OCI-LY1 (cell line): ENCODE measurements at regions not wholly inside any gene's neighbourhood (a gene's known extent, or its start where the extent isn't known, plus 50 kb on each side); places are given as distances from the start of the nearest gene placed in this dataset.

ENCODE experiments used
- H2AFZ ChIP-seq: fragments of 200-600 bp; sonication (generic), shearing (Covaris generic); 2 replicates; pipeline ENCODE4 v1.6.0; 2014; ENCODE audit warnings: antibody characterized with exemption, mild to moderate bottlenecking, low read length
- H3F3A ChIP-seq: fragments of 200-600 bp; sonication (generic), shearing (Covaris generic); 2 replicates; pipeline ENCODE4 v1.6.0; 2014; ENCODE audit warnings: mild to moderate bottlenecking, antibody characterized with exemption, low read length, moderate library complexity; ENCODE audit not compliant: insufficient read depth
- H3K27ac ChIP-seq: fragments of 200-600 bp; sonication (generic); 2 replicates; pipeline ENCODE4 v1.5.1; 2014; ENCODE audit warnings: low read length, mixed run types, mild to moderate bottlenecking, low read depth; ENCODE audit not compliant: poor library complexity, severe bottlenecking
- H3K27me3 ChIP-seq: fragments of 200-600 bp; sonication (generic); 2 replicates; pipeline ENCODE4 v1.6.0; 2014; ENCODE audit warnings: antibody characterized with exemption, mild to moderate bottlenecking, low read length, moderate library complexity; ENCODE audit not compliant: insufficient read depth
- H3K36me3 ChIP-seq: fragments of 200-600 bp; sonication (generic); 2 replicates; pipeline ENCODE4 v1.6.1; 2014; ENCODE audit warnings: mild to moderate bottlenecking, antibody characterized with exemption, low read length, moderate library complexity, mixed read lengths; ENCODE audit not compliant: insufficient read depth
- H3K4me1 ChIP-seq: fragments of 200-600 bp; sonication (generic); 2 replicates; pipeline ENCODE4 v1.5.1; 2014; ENCODE audit warnings: mild to moderate bottlenecking, low read length, moderate library complexity; ENCODE audit not compliant: insufficient read depth, severe bottlenecking
- H3K4me2 ChIP-seq: fragments of 200-600 bp; sonication (generic), shearing (Covaris generic); 2 replicates; pipeline ENCODE4 v1.6.1; 2014; ENCODE audit warnings: low read length
- H3K4me3 ChIP-seq: fragments of 200-600 bp; sonication (generic); 2 replicates; pipeline ENCODE4 v1.5.1; 2014; ENCODE audit warnings: low read length, low read depth, mild to moderate bottlenecking, mixed read lengths; ENCODE audit not compliant: poor library complexity, severe bottlenecking
- H3K79me2 ChIP-seq: fragments of 200-600 bp; shearing (Covaris generic); 2 replicates; pipeline ENCODE4 v1.6.1; 2016; ENCODE audit warnings: mixed run types, low read length, mixed read lengths; ENCODE audit not compliant: insufficient read depth
- H3K9ac ChIP-seq: fragments of 200-600 bp; sonication (generic), shearing (Covaris generic); 2 replicates; pipeline ENCODE4 v1.6.1; 2014; ENCODE audit warnings: mild to moderate bottlenecking, low read length, mixed read lengths
- H3K9me2 ChIP-seq: fragments of 200-600 bp; sonication (generic), shearing (Covaris generic); 2 replicates; pipeline ENCODE4 v1.6.1; 2014; ENCODE audit warnings: low read depth, mild to moderate bottlenecking, low read length, mixed read lengths
- H3K9me3 ChIP-seq: fragments of 200-600 bp; shearing (Covaris generic); 2 replicates; pipeline ENCODE4 v1.6.1; 2014; ENCODE audit warnings: low read length, mixed read lengths
- H4K20me1 ChIP-seq: fragments of 200-600 bp; sonication (generic), shearing (Covaris generic); 2 replicates; pipeline ENCODE4 v1.6.0; 2016; ENCODE audit warnings: mild to moderate bottlenecking, low read length; ENCODE audit not compliant: insufficient read depth
- EZH2 ChIP-seq: fragments of 200-600 bp; sonication (generic), shearing (Covaris generic); IDR thresholded peaks from 2 replicates; pipeline ENCODE4 v1.8.0; 2017; ENCODE audit warnings: borderline replicate concordance, mixed run types, mild to moderate bottlenecking, antibody characterized with exemption, low read length, moderate library complexity, mixed read lengths
- TF ChIP-seq, protein P1 (sequence below): fragments of 200-600 bp; sonication (generic), shearing (Covaris generic); IDR thresholded peaks from 2 replicates; pipeline ENCODE4 v1.5.1; 2017; ENCODE audit warnings: mild to moderate bottlenecking, antibody characterized with exemption, low read length, moderate library complexity, mixed read lengths

DNA sequence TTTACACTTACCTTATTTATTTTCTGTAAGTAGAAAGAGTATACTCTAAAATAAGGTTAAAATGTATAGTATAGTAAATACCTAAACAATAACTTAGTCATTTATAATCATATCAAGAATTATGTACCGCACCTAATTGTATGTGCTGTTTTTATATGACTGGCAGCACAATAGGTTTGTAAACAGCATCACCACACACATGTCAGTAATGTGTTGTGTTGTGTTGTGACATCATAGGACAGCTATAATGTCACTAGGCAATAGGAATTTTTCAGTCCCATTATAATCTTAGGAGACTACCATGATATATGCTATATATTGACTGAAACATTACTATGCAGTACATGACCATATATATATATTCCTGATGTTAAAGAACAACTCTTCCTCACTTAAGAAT lies 99.9 kb upstream of the CNTN4 start:
- Histone ChIP-seq H3K36me3 (no peaks in the 10 kb centered on the region), H3K4me3 (no peak overlapping the region), H3K4me1 (no peaks in the 10 kb centered on the region), H4K20me1 (no peaks in the 10 kb centered on the region), H3K79me2 (no peaks in the 10 kb centered on the region), H3K9ac (no peak overlapping the region), H2AFZ (no peak overlapping the region), H3K9me2 (no peaks in the 10 kb centered on the region), H3K27ac (no peak overlapping the region), H3K4me2 (no peak overlapping the region), H3K27me3 (no peaks in the 10 kb centered on the region), H3K9me3 (no peaks in the 10 kb centered on the region), H3F3A (no peaks in the 10 kb centered on the region)
- TF ChIP-seq, protein P1, sequence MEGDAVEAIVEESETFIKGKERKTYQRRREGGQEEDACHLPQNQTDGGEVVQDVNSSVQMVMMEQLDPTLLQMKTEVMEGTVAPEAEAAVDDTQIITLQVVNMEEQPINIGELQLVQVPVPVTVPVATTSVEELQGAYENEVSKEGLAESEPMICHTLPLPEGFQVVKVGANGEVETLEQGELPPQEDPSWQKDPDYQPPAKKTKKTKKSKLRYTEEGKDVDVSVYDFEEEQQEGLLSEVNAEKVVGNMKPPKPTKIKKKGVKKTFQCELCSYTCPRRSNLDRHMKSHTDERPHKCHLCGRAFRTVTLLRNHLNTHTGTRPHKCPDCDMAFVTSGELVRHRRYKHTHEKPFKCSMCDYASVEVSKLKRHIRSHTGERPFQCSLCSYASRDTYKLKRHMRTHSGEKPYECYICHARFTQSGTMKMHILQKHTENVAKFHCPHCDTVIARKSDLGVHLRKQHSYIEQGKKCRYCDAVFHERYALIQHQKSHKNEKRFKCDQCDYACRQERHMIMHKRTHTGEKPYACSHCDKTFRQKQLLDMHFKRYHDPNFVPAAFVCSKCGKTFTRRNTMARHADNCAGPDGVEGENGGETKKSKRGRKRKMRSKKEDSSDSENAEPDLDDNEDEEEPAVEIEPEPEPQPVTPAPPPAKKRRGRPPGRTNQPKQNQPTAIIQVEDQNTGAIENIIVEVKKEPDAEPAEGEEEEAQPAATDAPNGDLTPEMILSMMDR: no peak
- TF ChIP-seq EZH2: no peak

DNA sequence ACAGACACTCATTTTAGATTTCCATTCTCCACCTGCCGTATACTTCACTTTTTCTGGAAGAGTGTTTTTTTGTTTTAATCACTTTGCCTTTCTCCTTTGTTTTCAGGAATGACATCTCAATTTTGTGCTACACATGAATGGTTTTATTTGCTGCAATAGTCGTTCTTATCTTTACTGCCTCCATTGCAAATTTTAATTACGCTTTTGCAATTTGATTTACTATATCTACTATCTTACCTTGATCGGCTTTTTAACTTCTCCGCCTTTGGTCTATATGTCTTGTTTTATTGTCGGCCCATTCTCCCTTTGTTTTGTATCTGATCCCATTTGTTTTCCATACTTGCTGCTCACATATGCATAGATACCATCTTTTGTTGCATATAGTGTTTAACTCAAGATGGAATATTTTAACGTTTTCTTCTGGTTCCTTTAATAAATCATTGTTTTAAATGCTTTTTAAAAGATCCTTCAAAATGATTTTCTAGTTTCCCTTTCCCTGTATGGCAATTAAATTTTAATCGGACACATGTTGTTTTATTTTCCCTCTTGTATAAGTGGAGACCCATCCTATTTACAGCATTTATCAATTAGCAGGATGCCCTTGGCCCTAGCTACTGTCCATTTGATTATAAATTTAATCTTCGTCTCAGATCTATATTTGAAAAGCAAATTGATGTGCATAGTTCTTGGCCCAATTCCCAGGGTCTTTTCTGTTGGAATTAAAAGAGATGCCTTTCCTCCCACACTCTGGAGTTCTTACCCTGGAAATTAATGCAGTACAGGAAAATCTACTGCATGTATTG lies 97.2 kb upstream of the CNTN4 start:
- no peaks in the 10 kb centered on the region for H3K9me3 ChIP-seq
- no peak overlapping the region for H3K27ac ChIP-seq
- H3K36me3 ChIP-seq: no peaks in the 10 kb centered on the region
- H3K4me3 ChIP-seq: no peak overlapping the region
- no peak overlapping the region for H3K9ac ChIP-seq
- TF ChIP-seq, protein P1: no peak
- no peak for TF ChIP-seq EZH2
- H3K9me2 ChIP-seq: no peaks in the 10 kb centered on the region
- no peaks in the 10 kb centered on the region for H3K79me2 ChIP-seq
- H3K4me2 ChIP-seq: no peak overlapping the region
- H3F3A ChIP-seq: no peaks in the 10 kb centered on the region
- H4K20me1 ChIP-seq: no peaks in the 10 kb centered on the region
- H3K27me3 ChIP-seq: no peaks in the 10 kb centered on the region
- no peak overlapping the region for H2AFZ ChIP-seq
- no peaks in the 10 kb centered on the region for H3K4me1 ChIP-seq

DNA sequence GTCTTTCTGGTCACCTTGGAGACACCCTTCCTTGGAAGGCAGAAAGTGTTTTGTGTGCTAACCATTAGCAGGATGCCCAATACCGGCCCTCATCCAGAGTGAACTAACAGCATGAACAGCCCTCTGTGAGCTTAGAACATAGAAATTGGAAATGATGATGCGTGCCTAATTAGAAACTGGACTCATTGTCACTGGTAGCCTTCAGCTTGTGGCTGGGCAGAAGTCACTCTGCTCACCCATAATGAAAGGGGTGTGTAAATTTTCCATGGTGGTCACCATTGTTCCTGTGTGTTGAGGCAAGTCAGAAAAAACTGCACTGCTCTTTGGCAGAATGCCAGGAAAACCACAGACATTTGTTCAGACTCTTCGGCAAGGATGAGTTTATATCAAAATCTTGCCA lies 74.7 kb upstream of the CNTN4 start:
- no peaks in the 10 kb centered on the region for H4K20me1 ChIP-seq
- no peak overlapping the region for H3K27ac ChIP-seq
- no peaks in the 10 kb centered on the region for H3K9me2 ChIP-seq
- H3K36me3 ChIP-seq: no peaks in the 10 kb centered on the region
- H3K9me3 ChIP-seq: no peaks in the 10 kb centered on the region
- peaks cover 17% of the 10 kb centered on the region for H3K4me1 ChIP-seq
- H3K4me2 ChIP-seq: no peak overlapping the region
- H3K27me3 ChIP-seq: no peaks in the 10 kb centered on the region
- H3K4me3 ChIP-seq: no peak overlapping the region
- TF ChIP-seq, protein P1: no peak
- no peak for TF ChIP-seq EZH2
- no peak overlapping the region for H3K9ac ChIP-seq
- no peaks in the 10 kb centered on the region for H3K79me2 ChIP-seq
- no peaks in the 10 kb centered on the region for H3F3A ChIP-seq
- H2AFZ ChIP-seq: no peak overlapping the region
